Gastroesophageal sphincter (tissue), 3 donors: ENCODE measurements at regions not wholly inside any gene's neighbourhood (a gene's known extent, or its start where the extent isn't known, plus 50 kb on each side); places are given as distances from the start of the nearest gene placed in this dataset.

Experiments
- CTCF ChIP-seq, 4 experiments: fragments of 200-600 bp in 2 of 4; fragments of 450-650 bp in 2 of 4; sonication (generic) in 1 of 4; IDR thresholded peaks; one replicate each; pipeline ENCODE4 v1.5.1; 2017 to 2019; ENCODE audit warnings: antibody characterized with exemption in 4 of 4, mild to moderate bottlenecking in 2 of 4, moderate library complexity in 2 of 4
- EP300 ChIP-seq: sonication (generic); formaldehyde crosslinking; IDR thresholded peaks from one replicate; pipeline ENCODE4 v1.6.1; 2017; ENCODE audit warnings: antibody characterized with exemption, mild to moderate bottlenecking
- POLR2A ChIP-seq, 2 donors: fragments of 450-650 bp; IDR thresholded peaks; one replicate each; pipeline ENCODE4 v1.6.1; 2017; ENCODE audit warnings: antibody characterized with exemption in 2 of 2, mild to moderate bottlenecking in 2 of 2, moderate library complexity in 1 of 2
- POLR2AphosphoS5 ChIP-seq: sonication (generic); formaldehyde crosslinking; IDR thresholded peaks from one replicate; pipeline ENCODE4 v1.6.1; 2017; ENCODE audit warnings: antibody characterized with exemption

GRCh38 chr1:163459539-163459938, 137.8 kb downstream of the NUF2 start:
- TF ChIP-seq POLR2A (IDR thresholded peaks at IDR 0.05) (no peak), POLR2AphosphoS5 (no peak), EP300 (no peak), CTCF (IDR thresholded peaks at IDR 0.05) (no peak)
